ENCODE measurements at regions not wholly inside any gene's neighbourhood (a gene's known extent, or its start where the extent isn't known, plus 50 kb on each side); places are given as distances from the start of the nearest gene placed in this dataset.

DNA sequence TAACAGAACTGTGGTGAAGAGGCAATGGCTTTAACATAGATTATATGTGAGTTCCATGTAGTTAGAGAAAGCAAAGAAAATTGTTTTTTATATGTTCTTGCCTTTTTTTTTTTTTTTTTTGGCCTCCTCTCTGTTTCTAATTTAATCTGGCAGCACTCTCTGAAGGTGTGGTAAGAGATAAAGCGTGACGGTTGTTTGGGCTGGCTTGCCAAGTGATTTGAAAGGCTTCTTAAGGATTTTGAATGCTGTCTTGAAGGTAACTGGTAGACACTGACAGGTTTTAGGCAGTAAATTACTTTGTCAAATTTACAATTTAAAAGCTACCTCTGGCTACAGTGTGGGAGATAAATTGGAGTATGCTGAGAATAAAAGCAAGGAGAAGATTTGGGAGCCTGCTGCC is 269.3 kb upstream of the HS3ST1 start:
- no peak for DNase-seq
- H3K4me1 ChIP-seq = peaks cover 0 to 4% (median 1%) of the 10 kb centered on the region in 4 donors
- H3K27ac ChIP-seq = no peak overlapping the region
- no peak for ATAC-seq (ENCODE audit: low FRiP score in 2 of 2)
- H3K27me3 ChIP-seq = no peaks in the 10 kb centered on the region
- 46 to 49% methylated on average over 2 of the region's 2 CpGs for WGBS, 2 donors
- no peak for TF ChIP-seq EP300 (IDR thresholded peaks at IDR 0.05)
- TF ChIP-seq POLR2A (IDR thresholded peaks at IDR 0.05) = no peak
- no peak for TF ChIP-seq POLR2AphosphoS5 (IDR thresholded peaks at IDR 0.05)
- TF ChIP-seq, protein P1, sequence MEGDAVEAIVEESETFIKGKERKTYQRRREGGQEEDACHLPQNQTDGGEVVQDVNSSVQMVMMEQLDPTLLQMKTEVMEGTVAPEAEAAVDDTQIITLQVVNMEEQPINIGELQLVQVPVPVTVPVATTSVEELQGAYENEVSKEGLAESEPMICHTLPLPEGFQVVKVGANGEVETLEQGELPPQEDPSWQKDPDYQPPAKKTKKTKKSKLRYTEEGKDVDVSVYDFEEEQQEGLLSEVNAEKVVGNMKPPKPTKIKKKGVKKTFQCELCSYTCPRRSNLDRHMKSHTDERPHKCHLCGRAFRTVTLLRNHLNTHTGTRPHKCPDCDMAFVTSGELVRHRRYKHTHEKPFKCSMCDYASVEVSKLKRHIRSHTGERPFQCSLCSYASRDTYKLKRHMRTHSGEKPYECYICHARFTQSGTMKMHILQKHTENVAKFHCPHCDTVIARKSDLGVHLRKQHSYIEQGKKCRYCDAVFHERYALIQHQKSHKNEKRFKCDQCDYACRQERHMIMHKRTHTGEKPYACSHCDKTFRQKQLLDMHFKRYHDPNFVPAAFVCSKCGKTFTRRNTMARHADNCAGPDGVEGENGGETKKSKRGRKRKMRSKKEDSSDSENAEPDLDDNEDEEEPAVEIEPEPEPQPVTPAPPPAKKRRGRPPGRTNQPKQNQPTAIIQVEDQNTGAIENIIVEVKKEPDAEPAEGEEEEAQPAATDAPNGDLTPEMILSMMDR (IDR thresholded peaks at IDR 0.05) = no peak
- no peak overlapping the region for H3K4me3 ChIP-seq
- no peaks in the 10 kb centered on the region for H3K36me3 ChIP-seq
- peaks cover 0 to 12% (median 6%) of the 10 kb centered on the region in 4 donors for H3K9me3 ChIP-seq

DNA sequence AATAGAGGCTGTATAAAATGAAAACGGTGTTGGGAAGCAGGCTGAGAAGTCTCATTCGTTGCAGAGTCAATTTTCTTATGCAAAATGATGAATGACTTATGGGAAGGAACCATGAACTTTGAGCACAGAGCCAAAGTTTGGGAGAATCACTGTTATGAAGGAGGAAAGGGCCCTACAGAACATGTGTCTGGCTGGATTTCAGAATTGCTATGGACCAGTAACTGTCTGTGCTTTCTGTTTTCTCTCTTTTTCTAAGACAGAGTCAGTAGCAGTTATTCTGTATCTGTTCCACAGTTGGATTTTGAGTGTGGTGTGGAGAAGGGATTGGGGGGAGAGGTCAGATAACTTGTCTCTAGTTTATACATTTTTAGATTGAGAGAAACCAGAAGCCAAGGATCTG is 265.0 kb upstream of the HS3ST1 start:
- Histone ChIP-seq H3K9me3 (peaks cover 0 to 12% (median 6%) of the 10 kb centered on the region in 4 donors), H3K27ac (no peak overlapping the region), H3K27me3 (no peaks in the 10 kb centered on the region), H3K36me3 (no peaks in the 10 kb centered on the region), H3K4me3 (no peak overlapping the region), H3K4me1 (peaks cover 0 to 4% (median 1%) of the 10 kb centered on the region in 4 donors)
- no peak for DNase-seq
- WGBS, 2 donors = 35 to 85% methylated on average over 2 of the region's 2 CpGs
- TF ChIP-seq POLR2AphosphoS5 (IDR thresholded peaks at IDR 0.05) (no peak), POLR2A (IDR thresholded peaks at IDR 0.05) (no peak), EP300 (IDR thresholded peaks at IDR 0.05) (no peak)
- TF ChIP-seq, protein P1 (IDR thresholded peaks at IDR 0.05) = no peak
- no peak for ATAC-seq (ENCODE audit: low FRiP score in 2 of 2)

DNA sequence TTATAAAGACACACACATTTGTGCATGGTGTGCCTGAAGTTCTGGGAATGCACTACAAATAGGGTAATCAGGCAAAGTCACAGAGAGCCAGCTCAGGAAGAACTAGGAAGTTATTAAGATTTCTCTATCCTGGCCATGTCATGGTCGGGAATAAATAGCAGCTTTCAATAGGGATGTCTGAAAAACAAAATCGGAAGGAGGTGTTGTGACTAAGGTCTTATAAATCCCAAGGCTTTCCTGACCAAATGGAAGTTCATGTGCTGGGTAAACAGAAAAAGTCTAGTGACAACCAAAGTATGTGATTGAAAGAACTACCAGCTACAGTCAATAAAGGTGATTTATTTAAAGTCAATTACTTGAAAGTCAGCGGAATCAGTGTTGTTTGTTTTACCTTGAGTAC is 262.5 kb upstream of the HS3ST1 start:
- TF ChIP-seq POLR2A (IDR thresholded peaks at IDR 0.05) = no peak
- TF ChIP-seq, protein P1 (IDR thresholded peaks at IDR 0.05) = no peak
- no peak for TF ChIP-seq POLR2AphosphoS5 (IDR thresholded peaks at IDR 0.05)
- TF ChIP-seq EP300 (IDR thresholded peaks at IDR 0.05) = no peak
- 61 to 70% methylated on average over 3 of the region's 3 CpGs for WGBS, 2 donors
- DNase-seq (no peak), ATAC-seq (ENCODE audit: low FRiP score in 2 of 2) (no peak)
- Histone ChIP-seq H3K36me3 (no peaks in the 10 kb centered on the region), H3K27me3 (no peaks in the 10 kb centered on the region), H3K9me3 (peaks cover 0 to 12% (median 6%) of the 10 kb centered on the region in 4 donors), H3K4me1 (no peaks in the 10 kb centered on the region), H3K27ac (no peak overlapping the region), H3K4me3 (no peak overlapping the region)

DNA sequence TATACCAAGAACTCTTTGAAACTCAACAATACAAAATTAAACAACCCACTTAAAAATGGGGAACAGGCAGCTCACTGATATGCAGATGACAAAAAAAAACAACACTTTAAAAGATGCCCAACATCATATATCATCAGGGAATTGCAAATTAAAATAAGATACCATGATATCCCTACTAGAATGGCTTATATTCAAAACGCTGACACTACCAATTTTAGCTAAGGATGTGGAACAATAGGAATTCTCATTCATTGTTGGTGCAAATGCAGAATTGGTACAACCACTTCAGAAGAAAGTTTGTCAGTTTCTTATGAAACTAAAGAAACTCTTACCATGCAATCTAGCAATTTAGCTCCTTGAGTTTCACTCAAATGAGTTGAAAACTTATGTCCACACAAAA is 259.0 kb upstream of the HS3ST1 start:
- H3K27me3 ChIP-seq = no peaks in the 10 kb centered on the region
- TF ChIP-seq EP300 (IDR thresholded peaks at IDR 0.05) (no peak), POLR2AphosphoS5 (IDR thresholded peaks at IDR 0.05) (no peak), POLR2A (IDR thresholded peaks at IDR 0.05) (no peak)
- TF ChIP-seq, protein P1 (IDR thresholded peaks at IDR 0.05) = no peak
- no peaks in the 10 kb centered on the region for H3K4me1 ChIP-seq
- H3K36me3 ChIP-seq = no peaks in the 10 kb centered on the region
- no peak overlapping the region for H3K4me3 ChIP-seq
- no peaks in the 10 kb centered on the region for H3K9me3 ChIP-seq
- H3K27ac ChIP-seq = no peak overlapping the region
- DNase-seq (no peak), ATAC-seq (ENCODE audit: low FRiP score in 2 of 2) (no peak)
- 76 to 82% methylated on average over 1 of the region's 1 CpG for WGBS, 2 donors

DNA sequence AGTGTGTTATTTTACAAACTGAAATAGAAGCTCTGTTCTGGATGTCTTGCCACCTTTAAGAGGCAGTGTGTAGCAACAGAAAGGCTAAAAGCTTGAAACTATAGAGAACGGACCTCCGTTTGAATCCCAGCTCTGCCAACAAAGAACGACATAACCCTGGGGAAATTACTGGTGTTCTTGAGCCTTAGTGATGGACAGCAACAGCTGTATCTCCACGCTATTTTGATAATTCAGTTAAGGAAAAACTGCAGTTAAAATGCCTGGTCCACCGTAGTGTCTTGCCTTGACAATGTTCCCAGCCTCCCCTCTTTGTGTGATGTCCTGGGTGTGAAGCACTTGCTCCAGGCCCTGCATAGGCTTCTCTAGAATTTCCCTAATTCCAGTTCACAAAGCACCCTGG is 256.8 kb upstream of the HS3ST1 start:
- Histone ChIP-seq H3K27me3 (no peaks in the 10 kb centered on the region), H3K27ac (no peak overlapping the region), H3K4me1 (no peaks in the 10 kb centered on the region), H3K36me3 (no peaks in the 10 kb centered on the region), H3K9me3 (no peaks in the 10 kb centered on the region), H3K4me3 (no peak overlapping the region)
- TF ChIP-seq POLR2AphosphoS5 (IDR thresholded peaks at IDR 0.05) = no peak
- TF ChIP-seq POLR2A (IDR thresholded peaks at IDR 0.05) = no peak
- TF ChIP-seq, protein P1 (IDR thresholded peaks at IDR 0.05) = no peak
- TF ChIP-seq EP300 (IDR thresholded peaks at IDR 0.05) = no peak
- no peak for ATAC-seq (ENCODE audit: low FRiP score in 2 of 2)
- DNase-seq = no peak
- 94 to 95% methylated on average over 5 of the region's 5 CpGs for WGBS, 2 donors
